HEK293 (cell line): ENCODE measurements at regions not wholly inside any gene's neighbourhood (a gene's known extent, or its start where the extent isn't known, plus 50 kb on each side); places are given as distances from the start of the nearest gene placed in this dataset.
A peak's percentile ranks its signal among the peaks of the same experiment; 100 is the strongest.

Source experiments
- CTCF ChIA-PET: fragments of 350-600 bp; formaldehyde crosslinking; extraction: SDS; loops from one replicate; lab custom pipeline; 2021; ENCODE audit warnings: antibody characterized with exemption; lab: Yijun Ruan, JAX
- POLR2A ChIA-PET: fragments of 300-600 bp; formaldehyde crosslinking; extraction: SDS; loops from one replicate; lab custom pipeline; 2020; ENCODE audit warnings: antibody characterized with exemption, inconsistent platforms; lab: Yijun Ruan, JAX
- H3K27ac ChIP-seq: fragments of 200-500 bp; sonication (Bioruptor generic); 2 replicates; pipeline ENCODE4 v1.5.1; 2014; ENCODE audit warnings: low read depth, low read length, control low read depth, inconsistent platforms; ENCODE audit errors: extremely low read depth
- H3K36me3 ChIP-seq, 2 experiments: fragments of 200-500 bp in 1 of 2; sonication (Bioruptor generic) in 1 of 2; 1 replicate in 1 of 2; 2 replicates in 1 of 2; pipeline ENCODE4 v1.5.1; 2014 to 2017; ENCODE audit warnings: inconsistent platforms in 2 of 2, low read length in 2 of 2; ENCODE audit not compliant: control insufficient read depth in 2 of 2, insufficient read depth in 1 of 2
- H3K4me1 ChIP-seq: fragments of 200-500 bp; sonication (Bioruptor generic); 2 replicates; pipeline ENCODE4 v1.5.1; 2014; ENCODE audit warnings: mild to moderate bottlenecking, low read length, inconsistent platforms; ENCODE audit not compliant: control insufficient read depth, insufficient read depth
- H3K4me3 ChIP-seq: 2 replicates; pipeline ENCODE4 v1.5.1; 2011; ENCODE audit warnings: low read depth, mild to moderate bottlenecking, control low read depth, low read length, moderate library complexity
- H3K9me3 ChIP-seq: fragments of 200-500 bp; sonication (Bioruptor generic); 2 replicates; pipeline ENCODE4 v1.5.1; 2014; ENCODE audit warnings: low read depth, low read length, inconsistent platforms; ENCODE audit not compliant: control insufficient read depth, insufficient read depth
- FEZF1 ChIP-seq: fragments of 450-650 bp; formaldehyde crosslinking; IDR thresholded peaks from 2 replicates; pipeline ENCODE4 v1.5.1; 2016; ENCODE audit warnings: missing biosample characterization, missing genetic modification characterization
- GLI4 ChIP-seq: fragments of 450-650 bp; formaldehyde crosslinking; IDR thresholded peaks from 2 replicates; pipeline ENCODE4 v1.5.1; 2016; ENCODE audit warnings: missing biosample characterization, missing genetic modification characterization
- GLIS1 ChIP-seq: fragments of 450-650 bp; formaldehyde crosslinking; IDR thresholded peaks from 2 replicates; pipeline ENCODE4 v1.5.1; 2016; ENCODE audit warnings: missing biosample characterization, missing genetic modification characterization
- OSR2 ChIP-seq: fragments of 450-650 bp; formaldehyde crosslinking; IDR thresholded peaks from 2 replicates; pipeline ENCODE4 v1.5.1; 2016; ENCODE audit warnings: missing biosample characterization, missing genetic modification characterization
- PRDM1 ChIP-seq: fragments of 450-650 bp; formaldehyde crosslinking; IDR thresholded peaks from 2 replicates; pipeline ENCODE4; 2016; ENCODE audit warnings: missing biosample characterization, missing genetic modification characterization
- PRDM6 ChIP-seq: fragments of 450-650 bp; formaldehyde crosslinking; IDR thresholded peaks from 2 replicates; pipeline ENCODE4 v1.5.1; 2017; ENCODE audit warnings: missing biosample characterization, missing genetic modification characterization
- REST ChIP-seq: fragments of 450-650 bp; formaldehyde crosslinking; IDR thresholded peaks from 2 replicates; pipeline ENCODE4 v1.5.1; 2016; ENCODE audit warnings: missing biosample characterization, missing genetic modification characterization
- YY1 ChIP-seq: fragments of 450-650 bp; formaldehyde crosslinking; IDR thresholded peaks from 2 replicates; pipeline ENCODE4 v1.5.1; 2018; ENCODE audit warnings: missing biosample characterization, missing genetic modification characterization
- ZBTB26 ChIP-seq: fragments of 450-650 bp; formaldehyde crosslinking; optimal IDR thresholded peaks from 2 replicates; pipeline ENCODE3; 2016; ENCODE audit warnings: missing biosample characterization, mild to moderate bottlenecking, missing genetic modification characterization
- ZBTB48 ChIP-seq: fragments of 450-650 bp; formaldehyde crosslinking; IDR thresholded peaks from 2 replicates; pipeline ENCODE4 v1.5.1; 2016; ENCODE audit warnings: missing biosample characterization, missing genetic modification characterization
- ZFP41 ChIP-seq: fragments of 450-650 bp; formaldehyde crosslinking; IDR thresholded peaks from 2 replicates; pipeline ENCODE4 v1.5.1; 2016; ENCODE audit warnings: missing biosample characterization, missing genetic modification characterization, borderline replicate concordance
- ZNF114 ChIP-seq: fragments of 450-650 bp; formaldehyde crosslinking; IDR thresholded peaks from 2 replicates; pipeline ENCODE4 v1.5.0; 2017; ENCODE audit warnings: missing biosample characterization, missing genetic modification characterization
- ZNF148 ChIP-seq: fragments of 450-650 bp; formaldehyde crosslinking; IDR thresholded peaks from 2 replicates; pipeline ENCODE4 v1.5.0; 2017; ENCODE audit warnings: missing biosample characterization, missing genetic modification characterization, borderline replicate concordance
- ZNF18 ChIP-seq: fragments of 450-650 bp; formaldehyde crosslinking; IDR thresholded peaks from 2 replicates; pipeline ENCODE4 v1.5.1; 2016; ENCODE audit warnings: missing biosample characterization, missing genetic modification characterization
- ZNF488 ChIP-seq: fragments of 450-650 bp; formaldehyde crosslinking; IDR thresholded peaks from 2 replicates; pipeline ENCODE4 v1.5.1; 2016; ENCODE audit warnings: missing biosample characterization, missing genetic modification characterization
- ZNF529 ChIP-seq: fragments of 450-650 bp; formaldehyde crosslinking; IDR thresholded peaks from 2 replicates; pipeline ENCODE4 v1.5.1; 2017; ENCODE audit warnings: missing genetic modification characterization, missing biosample characterization; ENCODE audit not compliant: insufficient replicate concordance

GRCh38 chr12:46449316-46449715, 76.7 kb upstream of the SLC38A2 start:
- H3K4me3 ChIP-seq, result no peak overlapping the region
- peak; percentile 22; the same call in 1 of the 2 replicates for TF ChIP-seq GLIS1 (tag by site-specific recombination)
- TF ChIP-seq ZBTB48 (tag by site-specific recombination), result no peak
- TF ChIP-seq FEZF1 (tag by site-specific recombination), result peak; percentile 0; the same call in 1 of the 2 replicates
- no peak for TF ChIP-seq ZNF114
- peak; percentile 28; the same call in 1 of the 2 replicates for TF ChIP-seq PRDM6
- H3K4me1 ChIP-seq, result peaks cover 11% of the 10 kb centered on the region
- no peak overlapping the region for H3K27ac ChIP-seq
- no peaks in the 10 kb centered on the region for H3K9me3 ChIP-seq
- ChIA-PET CTCF (no interaction called here), POLR2A (interaction anchor here (0.6 to 1.1 kb wide), 2 partner anchors 19 to 76 kb away, joined by 3 read pairs; no protein-coding TSS in a partner anchor)
- H3K36me3 ChIP-seq, result no peaks in the 10 kb centered on the region

- ChIA-PET CTCF (no interaction called here), POLR2A (no interaction called here)
- Histone ChIP-seq H3K36me3 (no peaks in the 10 kb centered on the region), H3K4me1 (peaks cover 11% of the 10 kb centered on the region), H3K27ac (no peak overlapping the region), H3K9me3 (no peaks in the 10 kb centered on the region), H3K4me3 (no peak overlapping the region)
- TF ChIP-seq ZBTB26 (tag by site-specific recombination) (no peak), ZNF529 (no peak), REST (tag by site-specific recombination) (no peak), OSR2 (tag by site-specific recombination) (no peak)
These were observed 74.1 kb upstream of the SLC38A2 start for GRCh38 chr12:46446645-46447044.

GRCh38 chr12:46445551-46446235, 73.1 kb upstream of the SLC38A2 start:
- H3K9me3 ChIP-seq, result no peaks in the 10 kb centered on the region

More at GRCh38 chr12:46445551-46446235, 73.1 kb upstream of the SLC38A2 start:
- H3K27ac ChIP-seq, result no peak overlapping the region
- ChIA-PET CTCF (no interaction called here), POLR2A (no interaction called here)
- peaks cover 11% of the 10 kb centered on the region for H3K4me1 ChIP-seq
- no peaks in the 10 kb centered on the region for H3K36me3 ChIP-seq
- TF ChIP-seq ZNF148 (tag by site-specific recombination), result no peak
- no peak for TF ChIP-seq PRDM1 (tag by site-specific recombination)
- TF ChIP-seq ZNF18 (tag by site-specific recombination), result no peak
- TF ChIP-seq GLI4 (tag by site-specific recombination), result no peak
- no peak for TF ChIP-seq ZFP41 (tag by site-specific recombination)
- TF ChIP-seq YY1 (tag by site-specific recombination), result no peak
- TF ChIP-seq ZNF488 (tag by site-specific recombination), result no peak
- no peak overlapping the region for H3K4me3 ChIP-seq
